ENCODE measurements at regions not wholly inside any gene's neighbourhood (a gene's known extent, or its start where the extent isn't known, plus 50 kb on each side); places are given as distances from the start of the nearest gene placed in this dataset.

GRCh38 chr2:8148260-8149006, 533.4 kb upstream of the ID2 start:
- Histone ChIP-seq H3K27me3 (ENCODE audit: control insufficient read depth, insufficient read depth, low read length) (no peaks in the 10 kb centered on the region), H3K36me3 (replicated peaks; ENCODE audit: control insufficient read depth, insufficient read depth, low read length) (no peaks in the 10 kb centered on the region), H3K4me3 (ENCODE audit: insufficient read depth, low read depth, low read length) (no peak overlapping the region)
- no peak for DNase-seq

- H3K27me3 ChIP-seq (ENCODE audit: control insufficient read depth, insufficient read depth, low read length): no peaks in the 10 kb centered on the region
- no peak overlapping the region for H3K4me3 ChIP-seq (ENCODE audit: insufficient read depth, low read depth, low read length)
- DNase-seq: no peak
- no peaks in the 10 kb centered on the region for H3K36me3 ChIP-seq (replicated peaks; ENCODE audit: control insufficient read depth, insufficient read depth, low read length)
Observed at GRCh38 chr2:8149007-8149405, 532.9 kb upstream of the ID2 start.

GRCh38 chr2:8149985-8150539, 531.8 kb upstream of the ID2 start:
- Histone ChIP-seq H3K4me3 (ENCODE audit: insufficient read depth, low read depth, low read length) (no peak overlapping the region), H3K36me3 (replicated peaks; ENCODE audit: control insufficient read depth, insufficient read depth, low read length) (no peaks in the 10 kb centered on the region), H3K27me3 (ENCODE audit: control insufficient read depth, insufficient read depth, low read length) (no peaks in the 10 kb centered on the region)
- no peak for DNase-seq

- no peak overlapping the region for H3K4me3 ChIP-seq (ENCODE audit: insufficient read depth, low read depth, low read length)
- no peak for DNase-seq
- no peaks in the 10 kb centered on the region for H3K36me3 ChIP-seq (replicated peaks; ENCODE audit: control insufficient read depth, insufficient read depth, low read length)
- no peaks in the 10 kb centered on the region for H3K27me3 ChIP-seq (ENCODE audit: control insufficient read depth, insufficient read depth, low read length)
Observed at GRCh38 chr2:8151888-8152287, 530.0 kb upstream of the ID2 start.

- H3K27me3 ChIP-seq (ENCODE audit: control insufficient read depth, insufficient read depth, low read length): no peaks in the 10 kb centered on the region
- H3K4me3 ChIP-seq (ENCODE audit: insufficient read depth, low read depth, low read length): no peak overlapping the region
Observed at GRCh38 chr2:8152392-8153257, 529.2 kb upstream of the ID2 start.

GRCh38 chr2:8153258-8153718, 528.6 kb upstream of the ID2 start:
- no peaks in the 10 kb centered on the region for H3K36me3 ChIP-seq (replicated peaks; ENCODE audit: control insufficient read depth, insufficient read depth, low read length)
- H3K4me3 ChIP-seq (ENCODE audit: insufficient read depth, low read depth, low read length): no peak overlapping the region
- H3K27me3 ChIP-seq (ENCODE audit: control insufficient read depth, insufficient read depth, low read length): no peaks in the 10 kb centered on the region
- DNase-seq: no peak

More at GRCh38 chr2:8152392-8153257, 529.2 kb upstream of the ID2 start:
- no peaks in the 10 kb centered on the region for H3K36me3 ChIP-seq (replicated peaks; ENCODE audit: control insufficient read depth, insufficient read depth, low read length)
- no peak for DNase-seq

GRCh38 chr2:8154270-8154669, 527.6 kb upstream of the ID2 start:
- DNase-seq: no peak
- no peaks in the 10 kb centered on the region for H3K27me3 ChIP-seq (ENCODE audit: control insufficient read depth, insufficient read depth, low read length)
- H3K36me3 ChIP-seq (replicated peaks; ENCODE audit: control insufficient read depth, insufficient read depth, low read length): no peaks in the 10 kb centered on the region

GRCh38 chr2:8154936-8155335, 526.9 kb upstream of the ID2 start:
- no peaks in the 10 kb centered on the region for H3K36me3 ChIP-seq (replicated peaks; ENCODE audit: control insufficient read depth, insufficient read depth, low read length)
- DNase-seq: no peak
- no peaks in the 10 kb centered on the region for H3K27me3 ChIP-seq (ENCODE audit: control insufficient read depth, insufficient read depth, low read length)
- H3K4me3 ChIP-seq (ENCODE audit: insufficient read depth, low read depth, low read length): no peak overlapping the region

More at GRCh38 chr2:8154270-8154669, 527.6 kb upstream of the ID2 start:
- H3K4me3 ChIP-seq (ENCODE audit: insufficient read depth, low read depth, low read length): no peak overlapping the region

- H3K27me3 ChIP-seq (ENCODE audit: control insufficient read depth, insufficient read depth, low read length): no peaks in the 10 kb centered on the region
- H3K36me3 ChIP-seq (replicated peaks; ENCODE audit: control insufficient read depth, insufficient read depth, low read length): no peaks in the 10 kb centered on the region
- no peak for DNase-seq
- no peak overlapping the region for H3K4me3 ChIP-seq (ENCODE audit: insufficient read depth, low read depth, low read length)
Observed at GRCh38 chr2:8157621-8158430, 524.0 kb upstream of the ID2 start.

- DNase-seq: peak; percentile 42
- no peaks in the 10 kb centered on the region for H3K36me3 ChIP-seq (replicated peaks; ENCODE audit: control insufficient read depth, insufficient read depth, low read length)
- no peaks in the 10 kb centered on the region for H3K27me3 ChIP-seq (ENCODE audit: control insufficient read depth, insufficient read depth, low read length)
- no peak overlapping the region for H3K4me3 ChIP-seq (ENCODE audit: insufficient read depth, low read depth, low read length)
Observed at GRCh38 chr2:8158711-8159110, 523.1 kb upstream of the ID2 start.

- Histone ChIP-seq H3K4me3 (ENCODE audit: insufficient read depth, low read depth, low read length) (no peak overlapping the region), H3K36me3 (replicated peaks; ENCODE audit: control insufficient read depth, insufficient read depth, low read length) (no peaks in the 10 kb centered on the region), H3K27me3 (ENCODE audit: control insufficient read depth, insufficient read depth, low read length) (no peaks in the 10 kb centered on the region)
- no peak for DNase-seq
Observed at GRCh38 chr2:8159211-8159965, 522.5 kb upstream of the ID2 start.

GRCh38 chr2:8159966-8160603, 521.8 kb upstream of the ID2 start:
- no peak for DNase-seq
- no peak overlapping the region for H3K4me3 ChIP-seq (ENCODE audit: insufficient read depth, low read depth, low read length)
- H3K36me3 ChIP-seq (replicated peaks; ENCODE audit: control insufficient read depth, insufficient read depth, low read length): no peaks in the 10 kb centered on the region
- H3K27me3 ChIP-seq (ENCODE audit: control insufficient read depth, insufficient read depth, low read length): no peaks in the 10 kb centered on the region

GRCh38 chr2:8160959-8161358, 520.9 kb upstream of the ID2 start:
- DNase-seq: no peak
- H3K27me3 ChIP-seq (ENCODE audit: control insufficient read depth, insufficient read depth, low read length): no peaks in the 10 kb centered on the region
- no peak overlapping the region for H3K4me3 ChIP-seq (ENCODE audit: insufficient read depth, low read depth, low read length)
- H3K36me3 ChIP-seq (replicated peaks; ENCODE audit: control insufficient read depth, insufficient read depth, low read length): no peaks in the 10 kb centered on the region
